Mesenchymal stem cell (in vitro differentiated cells and primary cell): ENCODE measurements at regions not wholly inside any gene's neighbourhood (a gene's known extent, or its start where the extent isn't known, plus 50 kb on each side); places are given as distances from the start of the nearest gene placed in this dataset.

ENCODE experiments used
- DNase-seq: peaks from one replicate; pipeline ENCODE4 v3.0.0-alpha.2; 2013
- H2AFZ ChIP-seq: one replicate; pipeline ENCODE4 v1.6.1; 2013; ENCODE audit warnings: low read depth, mild to moderate bottlenecking, control low read depth, inconsistent platforms, low read length, moderate library complexity
- H2AK5ac ChIP-seq: 2 replicates; pipeline ENCODE4 v1.6.1; 2013; ENCODE audit warnings: low read length, moderate library complexity, mild to moderate bottlenecking, inconsistent platforms; ENCODE audit not compliant: severe bottlenecking
- H2BK120ac ChIP-seq: one replicate; pipeline ENCODE4 v1.6.1; 2013; ENCODE audit warnings: low read depth, mild to moderate bottlenecking, inconsistent platforms, low read length, moderate library complexity
- H2BK12ac ChIP-seq, 2 experiments: one replicate each; pipeline ENCODE4 v1.6.1; 2013; ENCODE audit warnings: inconsistent platforms in 2 of 2, low read length in 2 of 2, mild to moderate bottlenecking in 2 of 2, moderate library complexity in 2 of 2, control low read depth in 1 of 2
- H2BK15ac ChIP-seq: one replicate; pipeline ENCODE4 v1.6.1; 2013; ENCODE audit warnings: mild to moderate bottlenecking, low read depth, inconsistent platforms; ENCODE audit not compliant: poor library complexity, severe bottlenecking
- H2BK5ac ChIP-seq: 2 replicates; pipeline ENCODE4 v1.6.1; 2013; ENCODE audit warnings: low read depth, mild to moderate bottlenecking, low read length, control low read depth, inconsistent platforms; ENCODE audit not compliant: poor library complexity, severe bottlenecking
- H3K14ac ChIP-seq, 2 experiments: one replicate each; pipeline ENCODE4 v1.6.1; 2013; ENCODE audit warnings: inconsistent platforms in 2 of 2, low read length in 2 of 2, control low read depth in 1 of 2, mild to moderate bottlenecking in 1 of 2, moderate library complexity in 1 of 2
- H3K18ac ChIP-seq, 2 experiments: one replicate each; pipeline ENCODE4 v1.6.1; 2013; ENCODE audit warnings: inconsistent platforms in 2 of 2, low read length in 2 of 2, control low read depth in 1 of 2, low read depth in 1 of 2, mild to moderate bottlenecking in 1 of 2
- H3K23ac ChIP-seq, 2 experiments: one replicate each; pipeline ENCODE4 v1.6.1; 2013; ENCODE audit warnings: inconsistent platforms in 2 of 2, low read length in 2 of 2, mild to moderate bottlenecking in 2 of 2, moderate library complexity in 2 of 2, control low read depth in 1 of 2
- H3K27ac ChIP-seq: 2 replicates; pipeline ENCODE4 v1.5.1; 2013; ENCODE audit warnings: mild to moderate bottlenecking, moderate library complexity, low read length, control low read depth, inconsistent platforms; ENCODE audit not compliant: poor library complexity, severe bottlenecking
- H3K27me3 ChIP-seq, 2 experiments: 2 replicates each; pipeline versions ENCODE4 v1.6.1 to v1.7.0; 2013; ENCODE audit warnings: low read length in 2 of 2, mild to moderate bottlenecking in 2 of 2, moderate library complexity in 2 of 2, control low read depth in 1 of 2, inconsistent platforms in 1 of 2; ENCODE audit not compliant: control insufficient read depth in 1 of 2, insufficient read depth in 1 of 2
- H3K36me3 ChIP-seq, 2 experiments: 2 replicates each; pipeline versions ENCODE4 v1.6.1 to v1.7.0; 2013; ENCODE audit warnings: low read length in 2 of 2, control low read depth in 1 of 2, inconsistent platforms in 1 of 2, low read depth in 1 of 2, mild to moderate bottlenecking in 1 of 2; ENCODE audit not compliant: insufficient read depth in 2 of 2, control insufficient read depth in 1 of 2
- H3K4ac ChIP-seq, 2 experiments: one replicate each; pipeline ENCODE4 v1.6.1; 2013; ENCODE audit warnings: inconsistent platforms in 2 of 2, low read length in 2 of 2, mild to moderate bottlenecking in 2 of 2, moderate library complexity in 2 of 2, control low read depth in 1 of 2, low read depth in 1 of 2
- H3K4me1 ChIP-seq: 2 replicates; pipeline ENCODE4 v1.6.1; 2013; ENCODE audit warnings: low read depth, low read length, control low read depth; ENCODE audit not compliant: control insufficient read depth, insufficient read depth
- H3K4me2 ChIP-seq: 2 replicates; pipeline ENCODE4 v1.6.1; 2013; ENCODE audit warnings: low read length, mild to moderate bottlenecking, inconsistent platforms; ENCODE audit not compliant: poor library complexity, severe bottlenecking
- H3K4me3 ChIP-seq, 2 experiments: 2 replicates each; pipeline versions ENCODE4 v1.5.1 to v1.7.0; 2013; ENCODE audit warnings: low read length in 2 of 2, mild to moderate bottlenecking in 2 of 2, control low read depth in 1 of 2, low read depth in 1 of 2; ENCODE audit not compliant: insufficient read depth in 1 of 2
- H3K79me1 ChIP-seq: replicated peaks from 2 replicates; pipeline ENCODE4 v1.6.1; 2013; ENCODE audit warnings: mild to moderate bottlenecking, control low read depth, low read length, inconsistent platforms; ENCODE audit not compliant: poor library complexity, severe bottlenecking
- H3K9ac ChIP-seq: 2 replicates; pipeline ENCODE4 v1.7.0; 2013; ENCODE audit warnings: mild to moderate bottlenecking, low read length, moderate library complexity
- H3K9me3 ChIP-seq: 2 replicates; pipeline ENCODE4 v1.7.0; 2013; ENCODE audit warnings: mild to moderate bottlenecking, low read length; ENCODE audit not compliant: control insufficient read depth
- H4K8ac ChIP-seq: one replicate; pipeline ENCODE4 v1.6.1; 2013; ENCODE audit warnings: inconsistent platforms, mild to moderate bottlenecking, low read length, moderate library complexity
- H4K91ac ChIP-seq: one replicate; pipeline ENCODE4 v1.6.1; 2013; ENCODE audit warnings: mild to moderate bottlenecking, low read length, inconsistent platforms
- WGBS: methylation state at CpG from one replicate; pipeline ENCODE4 v1.1.7; 2013; ENCODE audit warnings: mixed read lengths; 5-methylcytosine and 5-hydroxymethylcytosine counted together

DNA sequence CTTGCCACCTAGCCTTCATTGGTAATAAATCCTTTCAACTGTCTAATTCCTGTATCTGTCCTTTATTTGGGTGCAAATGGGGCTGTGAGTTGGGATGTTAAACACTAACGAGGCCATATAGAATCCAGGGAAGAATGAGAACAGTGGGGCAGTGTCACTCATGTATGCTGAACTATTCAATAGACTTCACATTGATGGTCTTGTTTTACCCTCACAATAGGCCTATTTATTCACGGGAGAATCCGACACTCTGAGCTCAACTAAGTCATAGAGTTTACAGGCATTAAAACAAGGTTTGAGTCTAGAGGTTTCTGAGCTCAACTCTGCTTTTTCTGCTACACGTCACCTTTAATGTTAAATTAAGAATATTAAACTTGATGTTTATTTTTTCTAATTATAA lies 421.6 kb downstream of the SOX11 start:
- DNase-seq: no peak
- Histone ChIP-seq H2BK120ac (no peak overlapping the region), H3K9me3 (peaks cover 13% of the 10 kb centered on the region), H4K8ac (no peak overlapping the region), H3K4ac (no peak overlapping the region), H3K4me1 (no peaks in the 10 kb centered on the region), H3K4me3 (no peak overlapping the region), H3K4me2 (no peak overlapping the region), H3K27me3 (no peaks in the 10 kb centered on the region), H4K91ac (no peak overlapping the region), H3K36me3 (no peaks in the 10 kb centered on the region), H2BK12ac (no peak overlapping the region), H3K79me1 (no peaks in the 10 kb centered on the region), H3K27ac (no peak overlapping the region), H2BK15ac (no peak overlapping the region), H2AK5ac (no peak overlapping the region), H3K23ac (no peak overlapping the region), H2AFZ (no peak overlapping the region), H3K14ac (no peak overlapping the region), H3K18ac (no peak overlapping the region), H3K9ac (no peak overlapping the region), H2BK5ac (no peak overlapping the region)
- WGBS: 72% methylated on average over 3 of the region's 4 CpGs

DNA sequence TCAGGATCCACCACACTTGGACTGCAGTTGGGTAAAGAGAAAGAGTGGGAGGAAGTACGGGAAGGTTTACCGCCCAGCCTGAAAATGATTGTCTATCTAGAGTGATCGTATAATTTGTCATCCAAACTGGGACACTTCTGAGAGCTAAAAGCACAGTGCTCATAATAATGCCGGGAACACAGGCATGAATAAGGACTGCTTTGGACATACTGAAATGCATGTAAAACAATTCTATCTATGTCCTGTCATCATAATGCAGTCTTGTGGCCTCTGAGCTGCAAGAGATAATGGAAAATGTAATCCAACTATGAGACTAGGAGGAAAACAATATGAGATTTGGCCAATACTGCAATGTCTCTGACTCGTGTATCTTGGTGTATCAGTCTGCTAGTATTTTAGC lies 435.5 kb downstream of the SOX11 start:
- no peak overlapping the region for H2BK12ac ChIP-seq
- WGBS: 90% methylated on average over 4 of the region's 5 CpGs
- no peak for DNase-seq

DNA sequence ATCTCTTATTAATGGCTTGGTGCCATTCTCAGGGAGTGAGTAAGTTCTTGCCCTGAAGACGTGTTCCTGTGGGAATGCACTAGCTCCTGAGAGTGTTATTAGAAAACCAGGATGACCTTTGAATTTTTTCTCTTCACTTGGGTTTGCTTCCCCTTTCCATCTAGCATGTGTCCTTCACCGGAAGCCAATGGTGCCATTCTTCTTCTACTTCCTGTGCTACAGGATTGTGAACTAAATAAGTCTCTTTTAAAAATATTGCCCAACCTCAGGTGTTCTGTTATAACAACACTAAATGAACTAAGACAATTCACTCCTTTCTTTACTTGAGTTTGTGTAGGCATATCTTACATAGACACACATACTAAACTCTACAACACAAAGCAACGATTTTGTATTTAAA lies 447.0 kb downstream of the SOX11 start:
- H4K91ac ChIP-seq: no peak overlapping the region
- no peak overlapping the region for H2BK120ac ChIP-seq
- H3K79me1 ChIP-seq: no peaks in the 10 kb centered on the region
- H2AK5ac ChIP-seq: no peak overlapping the region
- no peak for DNase-seq
- H3K27me3 ChIP-seq: no peaks in the 10 kb centered on the region
- no peak overlapping the region for H4K8ac ChIP-seq
- no peak overlapping the region for H3K27ac ChIP-seq
- H3K23ac ChIP-seq: no peak overlapping the region
- 36% methylated on average over 1 of the region's 3 CpGs for WGBS
- no peak overlapping the region for H3K9ac ChIP-seq
- no peaks in the 10 kb centered on the region for H3K4me1 ChIP-seq
- peaks cover 32% of the 10 kb centered on the region for H3K9me3 ChIP-seq
- H3K4me3 ChIP-seq: no peak overlapping the region
- H2AFZ ChIP-seq: no peak overlapping the region
- no peak overlapping the region for H3K4me2 ChIP-seq
- no peak overlapping the region for H3K18ac ChIP-seq
- H2BK5ac ChIP-seq: no peak overlapping the region
- no peaks in the 10 kb centered on the region for H3K36me3 ChIP-seq
- H3K14ac ChIP-seq: no peak overlapping the region
- no peak overlapping the region for H2BK12ac ChIP-seq
- no peak overlapping the region for H2BK15ac ChIP-seq
- no peak overlapping the region for H3K4ac ChIP-seq

More for the DNA sequence above, 435.5 kb downstream of the SOX11 start:
- H3K9ac ChIP-seq: no peak overlapping the region
- no peaks in the 10 kb centered on the region for H3K36me3 ChIP-seq
- H4K91ac ChIP-seq: no peak overlapping the region
- H3K4me1 ChIP-seq: no peaks in the 10 kb centered on the region
- H2BK120ac ChIP-seq: no peak overlapping the region
- no peak overlapping the region for H3K4me3 ChIP-seq
- H3K27ac ChIP-seq: no peak overlapping the region
- no peak overlapping the region for H3K4ac ChIP-seq
- H3K79me1 ChIP-seq: no peaks in the 10 kb centered on the region
- no peak overlapping the region for H4K8ac ChIP-seq
- H3K27me3 ChIP-seq: no peaks in the 10 kb centered on the region
- no peak overlapping the region for H2AK5ac ChIP-seq
- H2BK15ac ChIP-seq: no peak overlapping the region
- no peak overlapping the region for H3K4me2 ChIP-seq
- no peak overlapping the region for H2AFZ ChIP-seq
- H3K14ac ChIP-seq: no peak overlapping the region
- no peak overlapping the region for H2BK5ac ChIP-seq
- H3K18ac ChIP-seq: no peak overlapping the region
- peaks cover 15% of the 10 kb centered on the region for H3K9me3 ChIP-seq
- H3K23ac ChIP-seq: no peak overlapping the region

DNA sequence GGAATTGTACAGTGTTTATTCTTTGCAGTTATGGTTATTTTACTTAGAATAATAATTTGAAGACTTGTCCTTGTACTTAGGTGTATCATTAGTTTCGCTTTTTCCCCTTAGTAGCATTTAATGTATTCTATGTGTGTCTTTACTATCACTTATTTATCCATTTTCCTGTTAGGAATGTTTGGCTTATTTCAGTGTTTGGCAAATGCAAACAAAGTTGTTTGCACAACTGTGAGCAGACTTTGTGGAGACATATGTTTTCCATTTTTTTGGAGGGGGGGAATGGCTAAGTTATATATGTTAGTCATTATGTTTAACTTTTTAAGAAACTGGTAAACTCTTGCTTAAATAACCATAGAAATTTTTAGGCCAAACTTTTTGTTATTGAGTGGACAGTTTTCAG lies 447.7 kb downstream of the SOX11 start:
- H3K18ac ChIP-seq: no peak overlapping the region
- H2BK12ac ChIP-seq: no peak overlapping the region
- H3K23ac ChIP-seq: no peak overlapping the region
- no peak overlapping the region for H2BK15ac ChIP-seq
- no peak overlapping the region for H3K4me2 ChIP-seq
- H3K36me3 ChIP-seq: no peaks in the 10 kb centered on the region
- no peaks in the 10 kb centered on the region for H3K4me1 ChIP-seq
- H3K4ac ChIP-seq: no peak overlapping the region
- no peak overlapping the region for H2AFZ ChIP-seq
- H3K27me3 ChIP-seq: no peaks in the 10 kb centered on the region
- no peak for DNase-seq
- H4K91ac ChIP-seq: no peak overlapping the region
- no peaks in the 10 kb centered on the region for H3K79me1 ChIP-seq
- no peak overlapping the region for H2AK5ac ChIP-seq
- WGBS: no CpG with 5 or more reads among the region's 1 CpG
- H3K4me3 ChIP-seq: no peak overlapping the region
- H3K27ac ChIP-seq: no peak overlapping the region
- no peak overlapping the region for H3K14ac ChIP-seq
- H2BK120ac ChIP-seq: no peak overlapping the region
- H4K8ac ChIP-seq: no peak overlapping the region
- no peak overlapping the region for H3K9ac ChIP-seq
- peaks cover 31% of the 10 kb centered on the region for H3K9me3 ChIP-seq
- no peak overlapping the region for H2BK5ac ChIP-seq
